Nephron (organoid): ENCODE measurements at regions not wholly inside any gene's neighbourhood (a gene's known extent, or its start where the extent isn't known, plus 50 kb on each side); places are given as distances from the start of the nearest gene placed in this dataset.

Source experiments
- H3K27ac Mint-ChIP-seq, 3 experiments: 2 replicates each; pipeline ENCODE4 v1.8.0; 2020; ENCODE audit warnings: mixed read lengths in 3 of 3, mild to moderate bottlenecking in 2 of 3, moderate library complexity in 1 of 3
- H3K27me3 Mint-ChIP-seq: 2 replicates; pipeline ENCODE4 v1.8.0; 2021; ENCODE audit warnings: low read depth, mild to moderate bottlenecking, moderate library complexity, mixed read lengths
- H3K36me3 Mint-ChIP-seq: 2 replicates; pipeline ENCODE4 v1.8.0; 2020; ENCODE audit warnings: low read depth, mixed read lengths
- H3K4me1 Mint-ChIP-seq: 2 replicates; pipeline ENCODE4 v1.8.0; 2020; ENCODE audit warnings: mixed read lengths
- H3K4me3 Mint-ChIP-seq, 3 experiments: 2 replicates each; pipeline ENCODE4 v1.8.0; 2020; ENCODE audit warnings: mild to moderate bottlenecking in 3 of 3, mixed read lengths in 3 of 3, moderate library complexity in 2 of 3
- H3K9me3 Mint-ChIP-seq: 2 replicates; pipeline ENCODE4 v1.8.0; 2020; ENCODE audit warnings: mixed read lengths
- TF ChIP-seq, protein P1 (sequence below), 3 experiments: fragments of 200-600 bp; sonication (generic); IDR thresholded peaks; one replicate each; pipeline ENCODE4 v1.5.0; 2021; ENCODE audit warnings: antibody characterized with exemption in 3 of 3; ENCODE audit not compliant: unreplicated experiment in 3 of 3

DNA sequence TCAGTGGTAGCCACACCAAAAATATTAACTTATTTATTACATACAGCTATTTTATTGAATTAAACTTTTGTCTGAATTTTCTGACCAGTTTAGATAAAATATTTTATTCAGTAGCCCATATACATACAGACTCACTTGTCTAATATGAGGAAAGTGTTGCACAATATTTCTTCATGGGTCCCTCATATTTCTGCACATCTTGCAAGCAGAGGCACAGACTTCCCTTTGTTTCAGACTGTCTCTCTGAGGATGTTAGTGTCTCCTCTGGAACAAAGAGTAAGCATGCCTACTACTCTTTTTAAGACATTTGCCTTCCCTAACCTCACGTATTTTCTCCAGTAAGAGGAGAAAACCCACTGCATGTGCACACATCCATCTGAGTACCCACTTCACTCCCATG, 81.2 kb downstream of the OR5AK2 start:
- H3K4me1 Mint-ChIP-seq, result peaks cover 3% of the 10 kb centered on the region

DNA sequence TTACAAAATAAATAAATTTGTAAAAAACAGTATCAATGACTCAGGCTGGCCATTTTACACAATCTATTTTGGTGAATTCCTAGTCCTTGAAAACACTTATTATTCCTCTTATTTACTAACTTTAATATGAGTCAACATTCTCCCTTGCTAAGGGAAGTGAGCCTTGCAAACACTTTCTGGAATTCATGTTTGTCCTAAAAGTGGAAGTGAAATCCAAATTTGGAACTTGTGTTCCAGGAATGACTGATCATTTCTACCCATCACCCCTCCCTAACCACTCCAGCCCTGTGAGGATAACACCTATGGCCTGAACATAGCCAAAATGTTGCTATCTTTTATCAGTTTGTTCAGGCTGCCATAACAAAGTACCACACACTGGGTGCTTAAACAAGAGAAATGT, 83.1 kb downstream of the OR5AK2 start:
- peaks cover 1% of the 10 kb centered on the region for H3K27me3 Mint-ChIP-seq
- H3K36me3 Mint-ChIP-seq, result no peaks in the 10 kb centered on the region
- TF ChIP-seq, protein P1, sequence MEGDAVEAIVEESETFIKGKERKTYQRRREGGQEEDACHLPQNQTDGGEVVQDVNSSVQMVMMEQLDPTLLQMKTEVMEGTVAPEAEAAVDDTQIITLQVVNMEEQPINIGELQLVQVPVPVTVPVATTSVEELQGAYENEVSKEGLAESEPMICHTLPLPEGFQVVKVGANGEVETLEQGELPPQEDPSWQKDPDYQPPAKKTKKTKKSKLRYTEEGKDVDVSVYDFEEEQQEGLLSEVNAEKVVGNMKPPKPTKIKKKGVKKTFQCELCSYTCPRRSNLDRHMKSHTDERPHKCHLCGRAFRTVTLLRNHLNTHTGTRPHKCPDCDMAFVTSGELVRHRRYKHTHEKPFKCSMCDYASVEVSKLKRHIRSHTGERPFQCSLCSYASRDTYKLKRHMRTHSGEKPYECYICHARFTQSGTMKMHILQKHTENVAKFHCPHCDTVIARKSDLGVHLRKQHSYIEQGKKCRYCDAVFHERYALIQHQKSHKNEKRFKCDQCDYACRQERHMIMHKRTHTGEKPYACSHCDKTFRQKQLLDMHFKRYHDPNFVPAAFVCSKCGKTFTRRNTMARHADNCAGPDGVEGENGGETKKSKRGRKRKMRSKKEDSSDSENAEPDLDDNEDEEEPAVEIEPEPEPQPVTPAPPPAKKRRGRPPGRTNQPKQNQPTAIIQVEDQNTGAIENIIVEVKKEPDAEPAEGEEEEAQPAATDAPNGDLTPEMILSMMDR (IDR thresholded peaks at IDR 0.05; ENCODE audit: unreplicated experiment in 3 of 3), result no peak
- peaks cover 3% of the 10 kb centered on the region for H3K4me1 Mint-ChIP-seq
- H3K4me3 Mint-ChIP-seq, result no peak overlapping the region
- peaks cover 3% of the 10 kb centered on the region for H3K9me3 Mint-ChIP-seq
- no peak overlapping the region for H3K27ac Mint-ChIP-seq

More for the DNA sequence above, 81.2 kb downstream of the OR5AK2 start:
- Mint-ChIP-seq H3K4me3 (no peak overlapping the region), H3K36me3 (no peaks in the 10 kb centered on the region), H3K9me3 (peaks cover 6% of the 10 kb centered on the region), H3K27me3 (peaks cover 4% of the 10 kb centered on the region), H3K27ac (no peak overlapping the region)
- TF ChIP-seq, protein P1 (IDR thresholded peaks at IDR 0.05; ENCODE audit: unreplicated experiment in 3 of 3), result no peak

DNA sequence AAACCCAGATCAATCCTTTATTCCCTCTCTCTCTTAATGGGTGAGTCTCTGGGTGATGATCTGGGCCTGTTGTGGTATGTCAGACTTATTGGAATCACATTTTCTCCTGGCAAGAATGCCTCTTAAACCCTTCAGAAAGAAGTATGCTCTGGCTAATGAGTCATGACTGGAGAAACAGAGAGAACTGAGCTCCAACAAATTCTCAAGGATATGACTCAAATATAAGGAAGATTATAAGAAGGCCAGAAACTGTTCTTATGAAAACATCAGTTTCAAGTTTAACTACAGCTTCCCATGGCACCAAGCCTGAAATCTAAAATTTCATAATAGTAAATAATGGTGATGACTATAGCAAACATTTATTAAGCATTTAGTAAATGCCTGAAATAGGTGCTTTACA, 83.9 kb downstream of the OR5AK2 start:
- no peaks in the 10 kb centered on the region for H3K27me3 Mint-ChIP-seq

DNA sequence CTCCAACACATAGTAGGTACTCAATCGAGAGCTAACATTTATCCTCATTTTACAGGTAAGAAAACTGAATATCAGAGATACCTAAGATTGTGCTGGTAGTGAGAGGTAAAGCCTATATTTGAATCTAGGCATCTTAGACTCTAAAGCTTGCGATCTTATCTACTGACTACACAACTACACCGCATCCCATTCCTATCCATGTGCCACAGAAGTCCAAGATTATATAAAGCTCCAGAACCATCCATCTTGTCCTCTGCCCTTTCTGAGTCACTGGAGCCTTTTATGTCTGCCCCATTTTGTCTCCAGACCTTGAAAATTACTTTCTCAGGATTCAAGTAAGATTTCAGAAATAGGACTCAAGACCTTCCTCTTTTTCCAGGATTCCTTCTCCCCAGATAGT, 84.4 kb downstream of the OR5AK2 start:
- TF ChIP-seq, protein P1 (IDR thresholded peaks at IDR 0.05; ENCODE audit: unreplicated experiment in 3 of 3), result no peak
- Mint-ChIP-seq H3K36me3 (no peaks in the 10 kb centered on the region), H3K27ac (no peak overlapping the region), H3K4me3 (no peak overlapping the region), H3K4me1 (peaks cover 3% of the 10 kb centered on the region), H3K9me3 (no peaks in the 10 kb centered on the region), H3K27me3 (no peaks in the 10 kb centered on the region)

More for the DNA sequence above, 83.9 kb downstream of the OR5AK2 start:
- peaks cover 3% of the 10 kb centered on the region for H3K4me1 Mint-ChIP-seq
- no peaks in the 10 kb centered on the region for H3K36me3 Mint-ChIP-seq
- peak overlapping the region in 1 of 3 experiments; percentile 71 for H3K27ac Mint-ChIP-seq
- no peaks in the 10 kb centered on the region for H3K9me3 Mint-ChIP-seq
- TF ChIP-seq, protein P1 (IDR thresholded peaks at IDR 0.05; ENCODE audit: unreplicated experiment in 3 of 3), result no peak
- H3K4me3 Mint-ChIP-seq, result no peak overlapping the region

DNA sequence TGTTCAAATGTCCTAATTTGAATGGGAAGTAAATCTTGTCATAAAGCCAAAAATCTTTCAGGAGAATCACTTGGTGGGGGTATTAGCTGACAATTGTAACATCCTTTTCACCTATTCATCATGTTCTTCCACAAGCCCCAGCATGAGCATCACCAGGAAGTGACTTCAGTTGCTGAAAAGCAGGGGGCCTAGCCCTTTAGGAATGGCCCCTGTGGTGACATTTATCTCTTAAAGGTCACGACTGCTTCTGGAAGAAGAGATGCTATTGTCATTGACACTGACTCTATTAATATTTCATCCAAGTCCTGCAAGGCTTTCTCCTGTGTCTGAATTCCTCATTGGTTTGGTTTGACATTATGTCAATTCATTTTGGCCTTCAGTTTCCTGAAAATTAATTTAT, 92.6 kb downstream of the OR5AK2 start:
- H3K27ac Mint-ChIP-seq, result no peak overlapping the region
- no peak overlapping the region for H3K4me3 Mint-ChIP-seq
- TF ChIP-seq, protein P1 (IDR thresholded peaks at IDR 0.05; ENCODE audit: unreplicated experiment in 3 of 3), result no peak

DNA sequence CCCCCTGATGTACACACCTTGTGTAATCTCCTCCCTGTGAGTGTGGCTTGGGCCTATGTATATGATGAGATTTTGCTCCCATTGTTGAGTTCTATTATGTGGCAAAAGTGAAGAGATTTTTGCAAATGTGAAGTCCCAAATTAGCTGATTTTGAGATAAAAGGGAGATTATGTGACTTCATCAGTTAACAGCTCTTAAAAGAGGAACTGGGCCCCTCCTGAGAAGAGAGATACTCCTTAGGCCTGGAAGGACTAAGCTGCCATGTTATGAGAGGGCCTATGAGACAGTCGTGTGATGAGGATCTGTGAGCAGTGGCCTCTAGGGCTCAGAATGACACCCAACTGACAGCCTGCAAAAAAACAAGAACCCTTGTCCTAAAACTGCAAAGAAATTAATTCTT, 93.4 kb downstream of the OR5AK2 start:
- H3K27me3 Mint-ChIP-seq, result no peaks in the 10 kb centered on the region
- no peak overlapping the region for H3K27ac Mint-ChIP-seq
- no peaks in the 10 kb centered on the region for H3K36me3 Mint-ChIP-seq
- H3K9me3 Mint-ChIP-seq, result no peaks in the 10 kb centered on the region
- TF ChIP-seq, protein P1 (IDR thresholded peaks at IDR 0.05; ENCODE audit: unreplicated experiment in 3 of 3), result no peak
- H3K4me1 Mint-ChIP-seq, result peaks cover 6% of the 10 kb centered on the region
- no peak overlapping the region for H3K4me3 Mint-ChIP-seq

More for the DNA sequence above, 92.6 kb downstream of the OR5AK2 start:
- H3K9me3 Mint-ChIP-seq, result no peaks in the 10 kb centered on the region
- peaks cover 6% of the 10 kb centered on the region for H3K4me1 Mint-ChIP-seq
- no peaks in the 10 kb centered on the region for H3K36me3 Mint-ChIP-seq
- no peaks in the 10 kb centered on the region for H3K27me3 Mint-ChIP-seq
